ENCODE measurements at regions not wholly inside any gene's neighbourhood (a gene's known extent, or its start where the extent isn't known, plus 50 kb on each side); places are given as distances from the start of the nearest gene placed in this dataset.

DNA sequence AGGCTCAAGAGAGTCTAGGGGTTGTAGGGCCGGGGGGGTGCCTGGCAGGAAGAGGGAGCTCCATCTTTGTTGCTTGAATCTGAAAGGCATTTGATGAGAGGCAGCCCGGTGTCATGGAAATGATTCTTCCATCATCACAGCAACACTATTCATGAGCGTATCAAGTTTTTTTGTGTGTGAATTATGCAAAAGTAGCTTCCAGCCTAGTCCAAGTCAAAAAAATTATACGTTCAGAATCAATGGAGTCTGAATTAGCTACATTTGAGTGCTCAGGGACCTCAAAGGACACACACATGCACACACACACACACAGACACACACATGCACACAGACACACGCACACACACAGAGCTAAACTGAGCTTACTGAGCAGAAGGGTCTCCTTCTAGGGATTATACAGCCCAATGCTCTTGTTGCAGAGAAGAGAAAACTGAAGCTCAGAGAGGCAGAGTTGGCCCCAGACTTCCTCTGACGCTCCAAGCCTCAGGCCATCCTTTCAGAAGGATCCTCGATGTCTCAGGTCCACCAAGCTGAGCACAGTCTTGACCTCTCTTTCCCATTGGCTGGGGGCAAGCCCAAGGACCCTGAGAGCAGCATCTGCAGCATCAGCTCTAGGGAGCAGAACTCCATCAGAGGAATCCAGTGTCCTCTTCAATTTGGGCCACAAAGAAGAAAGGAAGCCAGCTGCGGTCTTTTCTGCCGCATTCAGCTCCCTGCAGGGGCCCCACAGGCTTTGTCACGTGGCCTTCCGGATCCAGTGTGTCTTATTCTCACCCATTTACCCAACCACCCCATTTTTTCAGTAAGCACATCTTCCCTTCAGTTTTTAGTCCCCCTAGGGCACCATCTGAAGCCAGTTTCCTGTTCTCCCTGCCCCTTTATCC, 228.0 kb downstream of the UACA start:
- peaks cover 13% of the 10 kb centered on the region for H3K4me1 ChIP-seq (ENCODE audit: insufficient read depth, low read length, poor library complexity, severe bottlenecking)
- DNase-seq (ENCODE audit: low spot score), result peak; percentile 31
- peak overlapping the region; percentile 20; the same call in 1 of the 2 replicates for H2AFZ ChIP-seq (ENCODE audit: low read length)
- H4K20me1 ChIP-seq (ENCODE audit: insufficient read depth, low read length), result no peaks in the 10 kb centered on the region
- H3K27ac ChIP-seq (ENCODE audit: low read depth, low read length, poor library complexity, severe bottlenecking), result no peak overlapping the region
- ChIA-PET CTCF (ENCODE audit: unreplicated experiment) (no interaction called here), POLR2A (interaction anchor here (0.5 to 1.1 kb wide), 4 partner anchors 31 to 1160 kb away, joined by 3 to 4 read pairs (median 4); no protein-coding TSS in a partner anchor)
- no peak for TF ChIP-seq EZH2phosphoT487 (IDR thresholded peaks at IDR 0.05; ENCODE audit: borderline replicate concordance, low read depth, low read length)
- TF ChIP-seq, protein P1, sequence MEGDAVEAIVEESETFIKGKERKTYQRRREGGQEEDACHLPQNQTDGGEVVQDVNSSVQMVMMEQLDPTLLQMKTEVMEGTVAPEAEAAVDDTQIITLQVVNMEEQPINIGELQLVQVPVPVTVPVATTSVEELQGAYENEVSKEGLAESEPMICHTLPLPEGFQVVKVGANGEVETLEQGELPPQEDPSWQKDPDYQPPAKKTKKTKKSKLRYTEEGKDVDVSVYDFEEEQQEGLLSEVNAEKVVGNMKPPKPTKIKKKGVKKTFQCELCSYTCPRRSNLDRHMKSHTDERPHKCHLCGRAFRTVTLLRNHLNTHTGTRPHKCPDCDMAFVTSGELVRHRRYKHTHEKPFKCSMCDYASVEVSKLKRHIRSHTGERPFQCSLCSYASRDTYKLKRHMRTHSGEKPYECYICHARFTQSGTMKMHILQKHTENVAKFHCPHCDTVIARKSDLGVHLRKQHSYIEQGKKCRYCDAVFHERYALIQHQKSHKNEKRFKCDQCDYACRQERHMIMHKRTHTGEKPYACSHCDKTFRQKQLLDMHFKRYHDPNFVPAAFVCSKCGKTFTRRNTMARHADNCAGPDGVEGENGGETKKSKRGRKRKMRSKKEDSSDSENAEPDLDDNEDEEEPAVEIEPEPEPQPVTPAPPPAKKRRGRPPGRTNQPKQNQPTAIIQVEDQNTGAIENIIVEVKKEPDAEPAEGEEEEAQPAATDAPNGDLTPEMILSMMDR (conservative IDR thresholded peaks at IDR 0.05; ENCODE audit: low read length), result no peak
- no peaks in the 10 kb centered on the region for H3K9me2 ChIP-seq (ENCODE audit: insufficient read depth, low read length)
- intact Hi-C loops (cut with micrococcal nuclease; ENCODE audit: unreplicated experiment), result no loop called here
- no peaks in the 10 kb centered on the region for H3K36me3 ChIP-seq (ENCODE audit: insufficient read depth, low read length)
- H3K79me2 ChIP-seq (ENCODE audit: insufficient read depth, low read depth, low read length), result no peaks in the 10 kb centered on the region
- BruUV-seq (replicated peaks), result no TSS peak
- no peak overlapping the region for H3K4me3 ChIP-seq (ENCODE audit: low read depth, low read length, poor library complexity, severe bottlenecking)
- H3K9me3 ChIP-seq (ENCODE audit: low read length), result no peaks in the 10 kb centered on the region
- peak overlapping the region; percentile 48 for H3K4me2 ChIP-seq (ENCODE audit: low read length)

DNA sequence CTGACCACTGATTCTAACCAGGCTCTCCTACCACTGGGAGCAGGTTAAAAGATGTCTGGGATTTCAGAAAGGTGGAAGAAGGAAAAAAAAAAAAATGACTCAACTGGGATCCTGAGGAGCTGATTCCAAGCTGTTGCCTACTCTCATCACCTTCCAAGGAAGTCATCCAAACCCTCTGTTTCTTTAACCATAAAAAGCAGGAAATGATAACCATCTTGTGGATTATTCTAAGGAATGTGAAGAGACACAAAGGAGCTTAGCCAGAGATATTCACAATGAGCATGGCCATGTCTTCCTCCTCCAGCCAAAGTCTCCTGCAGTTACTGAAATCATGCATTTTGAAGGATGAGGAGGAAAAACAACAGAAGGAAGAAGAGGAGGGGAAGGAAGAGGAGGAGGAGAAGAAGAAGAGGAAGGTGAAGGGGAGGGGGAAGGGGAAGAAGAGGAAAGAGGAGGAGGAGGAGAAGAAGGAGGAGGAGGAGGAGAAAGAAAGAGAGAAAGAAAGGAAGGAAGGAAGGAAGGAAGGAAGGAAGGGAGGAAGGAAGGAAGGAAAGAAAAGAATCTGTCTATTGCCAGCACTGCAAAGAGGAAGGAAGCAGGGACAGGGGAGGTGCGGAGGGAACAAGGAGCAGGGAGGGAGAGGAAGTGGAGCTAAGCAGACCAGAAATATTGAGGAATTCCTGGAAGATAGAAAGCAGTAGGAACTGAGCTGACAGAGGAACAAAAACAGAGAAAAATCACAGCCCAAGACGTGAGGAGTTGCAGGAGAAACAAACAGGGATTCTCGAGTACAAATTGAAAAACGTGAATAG, 229.2 kb downstream of the UACA start:
- Histone ChIP-seq H4K20me1 (ENCODE audit: insufficient read depth, low read length) (no peaks in the 10 kb centered on the region), H3K4me2 (ENCODE audit: low read length) (no peak overlapping the region), H2AFZ (ENCODE audit: low read length) (no peak overlapping the region), H3K9me2 (ENCODE audit: insufficient read depth, low read length) (no peaks in the 10 kb centered on the region), H3K36me3 (ENCODE audit: insufficient read depth, low read length) (no peaks in the 10 kb centered on the region), H3K79me2 (ENCODE audit: insufficient read depth, low read depth, low read length) (no peaks in the 10 kb centered on the region), H3K4me3 (ENCODE audit: low read depth, low read length, poor library complexity, severe bottlenecking) (no peak overlapping the region), H3K4me1 (ENCODE audit: insufficient read depth, low read length, poor library complexity, severe bottlenecking) (peaks cover 13% of the 10 kb centered on the region), H3K9me3 (ENCODE audit: low read length) (no peaks in the 10 kb centered on the region), H3K27ac (ENCODE audit: low read depth, low read length, poor library complexity, severe bottlenecking) (no peak overlapping the region)
- ChIA-PET CTCF (ENCODE audit: unreplicated experiment) (no interaction called here), POLR2A (interaction anchor here (0.7 kb wide), 3 partner anchors 30 to 1929 kb away, joined by 3 to 5 read pairs (median 4); no protein-coding TSS in a partner anchor)
- BruUV-seq (replicated peaks), result no TSS peak
- no peak for TF ChIP-seq EZH2phosphoT487 (IDR thresholded peaks at IDR 0.05; ENCODE audit: borderline replicate concordance, low read depth, low read length)
- TF ChIP-seq, protein P1 (conservative IDR thresholded peaks at IDR 0.05; ENCODE audit: low read length), result no peak
- intact Hi-C loops (cut with micrococcal nuclease; ENCODE audit: unreplicated experiment), result no loop called here
- no peak for DNase-seq (ENCODE audit: low spot score)

Measured in OCI-LY7 (cell line).